Parathyroid adenoma (tissue), 2 donors: ENCODE measurements at regions not wholly inside any gene's neighbourhood (a gene's known extent, or its start where the extent isn't known, plus 50 kb on each side); places are given as distances from the start of the nearest gene placed in this dataset.

ENCODE experiments used
- H2AFZ ChIP-seq: fragments of 300-600 bp; sonication (generic); one replicate; pipeline ENCODE4 v1.7.0; 2017; ENCODE audit warnings: antibody characterized with exemption, mild to moderate bottlenecking
- H3K27ac ChIP-seq: fragments of 300-600 bp; sonication (generic); one replicate; pipeline ENCODE4 v1.7.0; 2017
- H3K27me3 ChIP-seq: fragments of 300-600 bp; sonication (generic); one replicate; pipeline ENCODE4 v1.7.0; 2017; ENCODE audit warnings: low read length; ENCODE audit not compliant: control insufficient read depth, insufficient read depth
- H3K36me3 ChIP-seq: fragments of 300-600 bp; sonication (generic); one replicate; pipeline ENCODE4 v1.7.0; 2017; ENCODE audit warnings: low read length; ENCODE audit not compliant: control insufficient read depth, insufficient read depth
- H3K4me1 ChIP-seq: fragments of 300-600 bp; sonication (generic); one replicate; pipeline ENCODE4 v1.7.0; 2017; ENCODE audit warnings: control low read depth
- H3K4me2 ChIP-seq: fragments of 300-600 bp; sonication (generic); one replicate; pipeline ENCODE4 v1.7.0; 2017; ENCODE audit warnings: low read length
- H3K4me3 ChIP-seq: fragments of 300-600 bp; sonication (generic); one replicate; pipeline ENCODE4 v1.7.0; 2017; ENCODE audit warnings: low read depth, low read length
- H3K79me2 ChIP-seq: fragments of 300-600 bp; sonication (generic); one replicate; pipeline ENCODE4 v1.7.0; 2017; ENCODE audit warnings: control low read depth
- H3K9ac ChIP-seq: fragments of 300-600 bp; sonication (generic); one replicate; pipeline ENCODE4 v1.7.0; 2017; ENCODE audit warnings: mild to moderate bottlenecking
- H3K9me3 ChIP-seq: fragments of 300-600 bp; sonication (generic); one replicate; pipeline ENCODE4 v1.7.0; 2017; ENCODE audit warnings: low read length; ENCODE audit not compliant: control insufficient read depth
- TF ChIP-seq, protein P1 (sequence below): fragments of 300-600 bp; sonication (generic); IDR thresholded peaks from one replicate; pipeline ENCODE4 v1.7.0; 2017; ENCODE audit warnings: antibody characterized with exemption, mild to moderate bottlenecking
- donor health status: primary hyperparathyroidism.

GRCh38 chr21:38139380-38140168 lies 117.2 kb upstream of the KCNJ15 start:
- H3K27me3 ChIP-seq, result no peaks in the 10 kb centered on the region
- no peak overlapping the region for H3K4me2 ChIP-seq
- H3K27ac ChIP-seq, result no peak overlapping the region
- no peak overlapping the region for H3K4me3 ChIP-seq
- H2AFZ ChIP-seq, result no peak overlapping the region
- H3K9ac ChIP-seq, result no peak overlapping the region
- H3K4me1 ChIP-seq, result no peaks in the 10 kb centered on the region
- TF ChIP-seq, protein P1, sequence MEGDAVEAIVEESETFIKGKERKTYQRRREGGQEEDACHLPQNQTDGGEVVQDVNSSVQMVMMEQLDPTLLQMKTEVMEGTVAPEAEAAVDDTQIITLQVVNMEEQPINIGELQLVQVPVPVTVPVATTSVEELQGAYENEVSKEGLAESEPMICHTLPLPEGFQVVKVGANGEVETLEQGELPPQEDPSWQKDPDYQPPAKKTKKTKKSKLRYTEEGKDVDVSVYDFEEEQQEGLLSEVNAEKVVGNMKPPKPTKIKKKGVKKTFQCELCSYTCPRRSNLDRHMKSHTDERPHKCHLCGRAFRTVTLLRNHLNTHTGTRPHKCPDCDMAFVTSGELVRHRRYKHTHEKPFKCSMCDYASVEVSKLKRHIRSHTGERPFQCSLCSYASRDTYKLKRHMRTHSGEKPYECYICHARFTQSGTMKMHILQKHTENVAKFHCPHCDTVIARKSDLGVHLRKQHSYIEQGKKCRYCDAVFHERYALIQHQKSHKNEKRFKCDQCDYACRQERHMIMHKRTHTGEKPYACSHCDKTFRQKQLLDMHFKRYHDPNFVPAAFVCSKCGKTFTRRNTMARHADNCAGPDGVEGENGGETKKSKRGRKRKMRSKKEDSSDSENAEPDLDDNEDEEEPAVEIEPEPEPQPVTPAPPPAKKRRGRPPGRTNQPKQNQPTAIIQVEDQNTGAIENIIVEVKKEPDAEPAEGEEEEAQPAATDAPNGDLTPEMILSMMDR, result no peak
- H3K9me3 ChIP-seq, result no peaks in the 10 kb centered on the region
- H3K79me2 ChIP-seq, result no peaks in the 10 kb centered on the region
- no peaks in the 10 kb centered on the region for H3K36me3 ChIP-seq

- Histone ChIP-seq H2AFZ (no peak overlapping the region), H3K27me3 (no peaks in the 10 kb centered on the region), H3K79me2 (no peaks in the 10 kb centered on the region), H3K4me2 (no peak overlapping the region), H3K9ac (no peak overlapping the region), H3K9me3 (no peaks in the 10 kb centered on the region), H3K27ac (no peak overlapping the region), H3K4me3 (no peak overlapping the region), H3K4me1 (no peaks in the 10 kb centered on the region), H3K36me3 (no peaks in the 10 kb centered on the region)
- TF ChIP-seq, protein P1, result no peak
Measured at GRCh38 chr21:38140207-38140903, 116.4 kb upstream of the KCNJ15 start.

DNA sequence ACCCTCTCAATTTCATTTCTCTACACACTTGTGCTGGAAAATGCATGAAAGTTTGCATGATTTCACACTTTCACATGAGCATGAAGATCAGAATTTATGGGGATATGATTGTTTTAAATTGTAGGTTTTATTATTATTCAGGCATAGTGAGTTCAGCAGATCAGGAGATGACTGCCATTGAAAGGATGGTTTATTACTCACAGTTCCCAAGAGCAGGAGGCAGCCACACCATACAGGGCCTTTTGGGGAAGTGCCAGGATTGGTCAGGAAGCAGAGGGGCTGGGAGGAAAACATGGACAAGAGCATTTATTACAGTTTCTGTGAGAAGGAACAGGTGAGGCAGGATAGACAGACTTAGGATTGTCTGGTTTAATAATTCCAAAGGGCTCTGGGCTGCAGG lies 114.6 kb upstream of the KCNJ15 start:
- Histone ChIP-seq H3K4me3 (no peak overlapping the region), H3K9me3 (no peaks in the 10 kb centered on the region), H3K27me3 (no peaks in the 10 kb centered on the region), H3K4me1 (no peaks in the 10 kb centered on the region), H3K9ac (no peak overlapping the region), H3K79me2 (no peaks in the 10 kb centered on the region), H3K27ac (no peak overlapping the region), H3K36me3 (no peaks in the 10 kb centered on the region), H2AFZ (no peak overlapping the region), H3K4me2 (no peak overlapping the region)
- TF ChIP-seq, protein P1, result no peak

DNA sequence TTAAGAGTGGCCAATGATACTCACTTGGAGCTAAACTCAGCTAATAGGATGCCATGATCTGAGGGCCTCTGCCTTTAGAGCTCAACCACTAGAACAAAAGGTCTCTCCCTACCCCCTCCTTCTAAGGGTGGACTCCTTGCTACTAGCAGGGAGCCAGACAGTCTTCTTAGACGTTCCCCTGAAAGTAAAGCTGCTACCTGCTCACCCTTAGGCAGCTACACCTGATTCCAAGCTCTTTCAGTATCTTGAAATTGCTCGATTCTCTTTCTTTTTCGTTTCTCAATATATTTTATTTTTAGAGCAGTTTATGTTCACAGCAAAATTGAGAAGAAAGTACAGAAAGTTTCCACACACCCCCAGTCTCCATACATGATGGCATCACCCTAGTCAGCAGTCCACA lies 112.6 kb upstream of the KCNJ15 start:
- H2AFZ ChIP-seq, result no peak overlapping the region
- no peaks in the 10 kb centered on the region for H3K79me2 ChIP-seq
- H3K4me3 ChIP-seq, result no peak overlapping the region
- no peak overlapping the region for H3K4me2 ChIP-seq
- H3K27ac ChIP-seq, result no peak overlapping the region
- no peaks in the 10 kb centered on the region for H3K4me1 ChIP-seq
- H3K9ac ChIP-seq, result no peak overlapping the region
- no peaks in the 10 kb centered on the region for H3K9me3 ChIP-seq
- no peaks in the 10 kb centered on the region for H3K27me3 ChIP-seq
- no peaks in the 10 kb centered on the region for H3K36me3 ChIP-seq
- TF ChIP-seq, protein P1, result no peak
